LNCaP clone FGC (cell line): ENCODE measurements at regions not wholly inside any gene's neighbourhood (a gene's known extent, or its start where the extent isn't known, plus 50 kb on each side); places are given as distances from the start of the nearest gene placed in this dataset.

Source experiments
- DNase-seq: peaks from one replicate; pipeline ENCODE4 v3.0.0-alpha.2; 2011; ENCODE audit warnings: low read depth
- H3K4me3 ChIP-seq: 2 replicates; pipeline ENCODE4 v1.5.1; 2011; ENCODE audit warnings: mild to moderate bottlenecking, low read depth, low read length, control low read depth
- CTCF ChIP-seq: IDR thresholded peaks from 2 replicates; pipeline ENCODE4 v1.5.1; 2012; ENCODE audit warnings: mild to moderate bottlenecking; ENCODE audit not compliant: control insufficient read depth, insufficient read depth; ENCODE audit errors: extremely low read depth

GRCh38 chr13:83414393-83414792, 467.9 kb downstream of the SLITRK1 start:
- DNase-seq = no peak
- no peak for TF ChIP-seq CTCF
- H3K4me3 ChIP-seq = no peak overlapping the region

GRCh38 chr13:83386609-83387008, 495.7 kb downstream of the SLITRK1 start:
- TF ChIP-seq CTCF = no peak
- no peak overlapping the region for H3K4me3 ChIP-seq
- DNase-seq = no peak

GRCh38 chr13:83378908-83379307, 503.4 kb downstream of the SLITRK1 start:
- H3K4me3 ChIP-seq = no peak overlapping the region
- no peak for DNase-seq
- TF ChIP-seq CTCF = no peak

GRCh38 chr13:83377491-83377890, 504.8 kb downstream of the SLITRK1 start:
- DNase-seq = no peak
- no peak overlapping the region for H3K4me3 ChIP-seq
- TF ChIP-seq CTCF = no peak

- no peak for TF ChIP-seq CTCF
- no peak for DNase-seq
- H3K4me3 ChIP-seq = no peak overlapping the region
These were observed 509.5 kb downstream of the SLITRK1 start for GRCh38 chr13:83372786-83373185.

GRCh38 chr13:83365723-83366122, 516.6 kb downstream of the SLITRK1 start:
- DNase-seq = no peak
- no peak overlapping the region for H3K4me3 ChIP-seq
- TF ChIP-seq CTCF = no peak

- TF ChIP-seq CTCF = no peak
- DNase-seq = no peak
- no peak overlapping the region for H3K4me3 ChIP-seq
These were observed 527.2 kb downstream of the SLITRK1 start for GRCh38 chr13:83355041-83355440.
